ENCODE measurements at regions not wholly inside any gene's neighbourhood (a gene's known extent, or its start where the extent isn't known, plus 50 kb on each side); places are given as distances from the start of the nearest gene placed in this dataset.

GRCh38 chr6:135750081-135750480, 101.4 kb upstream of the PDE7B start:
- CTCF ChIA-PET: no interaction called here
- POLR2A ChIA-PET: no interaction called here
- TF ChIP-seq ZNF274 (IDR thresholded peaks at IDR 0.05; ENCODE audit: low read length) (no peak), ZNF274 (tag by site-specific recombination; IDR thresholded peaks at IDR 0.05; ENCODE audit: borderline replicate concordance) (no peak), ZNF623 (tag by site-specific recombination; IDR thresholded peaks at IDR 0.05) (no peak), ZBTB11 (tag by site-specific recombination; conservative IDR thresholded peaks at IDR 0.05; ENCODE audit: low read depth) (no peak), ZNF140 (tag by site-specific recombination; IDR thresholded peaks at IDR 0.05) (no peak), TSHZ1 (tag by site-specific recombination; IDR thresholded peaks at IDR 0.05; ENCODE audit: borderline replicate concordance) (no peak), MZF1 (tag by site-specific recombination; IDR thresholded peaks at IDR 0.05; ENCODE audit: borderline replicate concordance) (no peak), ZNF311 (tag by site-specific recombination; IDR thresholded peaks at IDR 0.05; ENCODE audit: borderline replicate concordance) (no peak), ZNF398 (tag by site-specific recombination; IDR thresholded peaks at IDR 0.05) (no peak), ZNF747 (tag by site-specific recombination; IDR thresholded peaks at IDR 0.05) (no peak), ZBTB26 (tag by site-specific recombination; optimal IDR thresholded peaks at IDR 0.05) (no peak), ZNF629 (tag by site-specific recombination; IDR thresholded peaks at IDR 0.05) (no peak), ZNF660 (tag by site-specific recombination; IDR thresholded peaks at IDR 0.05) (no peak), ZFHX2 (tag by site-specific recombination; conservative IDR thresholded peaks at IDR 0.05) (no peak), ZNF776 (tag by site-specific recombination; IDR thresholded peaks at IDR 0.05; ENCODE audit: borderline replicate concordance) (no peak), CTCF (tag by site-specific recombination; IDR thresholded peaks at IDR 0.05) (no peak), ZNF16 (tag by site-specific recombination; IDR thresholded peaks at IDR 0.05; ENCODE audit: low read depth) (no peak)

More at GRCh38 chr6:135750081-135750480, 101.4 kb upstream of the PDE7B start:
- no peak overlapping the region for H3K27ac ChIP-seq (ENCODE audit: extremely low read depth, low read depth, low read length)
- H3K4me1 ChIP-seq (ENCODE audit: control insufficient read depth, insufficient read depth, low read length): no peaks in the 10 kb centered on the region
- no peaks in the 10 kb centered on the region for H3K36me3 ChIP-seq (ENCODE audit: control insufficient read depth in 2 of 2, insufficient read depth in 1 of 2, low read length in 2 of 2)
- no peak overlapping the region for H3K4me3 ChIP-seq (ENCODE audit: low read depth, low read length)
- H3K9me3 ChIP-seq (ENCODE audit: control insufficient read depth, insufficient read depth, low read depth, low read length): no peaks in the 10 kb centered on the region

Measured in HEK293 (cell line).